Stimulated activated CD4-positive, alpha-beta T cell treated with anti-CD3 and anti-CD28 coated beads, Interleukin-15, amount 100 ng/mL, for 24 hours (primary cell): ENCODE measurements at regions not wholly inside any gene's neighbourhood (a gene's known extent, or its start where the extent isn't known, plus 50 kb on each side); places are given as distances from the start of the nearest gene placed in this dataset.

Source experiments
- DNase-seq: peaks from one replicate; pipeline ENCODE4 v3.0.0-alpha.2; 2020

DNA sequence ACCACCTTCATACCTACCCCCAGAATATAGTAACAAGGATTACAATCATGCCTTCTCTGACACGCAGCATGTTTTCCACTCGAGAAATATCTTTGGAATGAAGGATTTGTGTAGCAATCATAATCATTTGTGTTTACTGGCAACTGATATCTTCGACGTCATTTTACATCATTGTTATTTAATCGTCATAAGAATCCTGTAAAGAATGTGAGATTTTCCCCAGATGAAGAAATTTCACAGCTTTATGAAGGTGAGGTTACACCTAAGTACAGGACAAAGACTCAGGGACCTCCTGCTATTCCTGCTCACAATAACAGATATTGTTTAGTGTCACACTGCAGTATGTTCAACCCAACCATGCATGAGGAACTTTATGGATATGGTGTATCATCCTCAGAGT is 198.2 kb upstream of the LDB2 start:
- DNase-seq = no peak

DNA sequence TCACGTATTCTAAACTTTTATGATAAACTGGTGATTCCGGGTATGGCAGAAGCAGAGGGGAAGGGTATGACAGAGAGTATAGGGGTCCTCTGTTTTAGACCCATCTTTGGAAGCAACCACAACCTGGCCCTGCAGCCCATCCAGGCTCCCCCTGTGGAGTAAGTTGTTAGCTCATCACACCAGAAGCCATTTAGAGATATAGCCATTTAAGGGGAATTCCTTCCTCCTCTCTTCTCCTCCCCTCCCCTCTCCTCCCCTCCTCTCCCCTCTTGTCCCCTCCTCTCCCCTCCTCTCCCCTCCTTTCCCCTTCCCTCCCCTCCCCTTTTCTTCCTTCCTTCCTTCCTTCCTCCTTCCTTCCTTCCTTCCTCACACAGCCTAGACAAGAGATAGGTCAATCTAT is 197.3 kb upstream of the LDB2 start:
- DNase-seq = no peak

DNA sequence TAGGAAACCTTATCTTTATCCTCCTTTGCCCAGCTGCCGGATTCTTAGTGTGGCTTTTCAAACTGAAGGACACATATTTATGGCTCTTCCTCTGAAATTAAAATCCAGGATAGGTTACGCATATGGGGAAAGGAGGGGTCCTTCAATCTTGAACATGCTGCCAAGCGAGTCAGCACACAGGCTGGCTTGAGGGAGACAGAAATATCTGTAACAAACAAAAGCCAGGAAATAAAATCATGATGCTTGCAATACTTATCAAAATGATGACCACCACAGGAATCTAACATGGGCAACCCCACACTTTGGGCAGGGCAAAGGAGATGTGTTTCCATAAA is 196.4 kb upstream of the LDB2 start:
- no peak for DNase-seq

DNA sequence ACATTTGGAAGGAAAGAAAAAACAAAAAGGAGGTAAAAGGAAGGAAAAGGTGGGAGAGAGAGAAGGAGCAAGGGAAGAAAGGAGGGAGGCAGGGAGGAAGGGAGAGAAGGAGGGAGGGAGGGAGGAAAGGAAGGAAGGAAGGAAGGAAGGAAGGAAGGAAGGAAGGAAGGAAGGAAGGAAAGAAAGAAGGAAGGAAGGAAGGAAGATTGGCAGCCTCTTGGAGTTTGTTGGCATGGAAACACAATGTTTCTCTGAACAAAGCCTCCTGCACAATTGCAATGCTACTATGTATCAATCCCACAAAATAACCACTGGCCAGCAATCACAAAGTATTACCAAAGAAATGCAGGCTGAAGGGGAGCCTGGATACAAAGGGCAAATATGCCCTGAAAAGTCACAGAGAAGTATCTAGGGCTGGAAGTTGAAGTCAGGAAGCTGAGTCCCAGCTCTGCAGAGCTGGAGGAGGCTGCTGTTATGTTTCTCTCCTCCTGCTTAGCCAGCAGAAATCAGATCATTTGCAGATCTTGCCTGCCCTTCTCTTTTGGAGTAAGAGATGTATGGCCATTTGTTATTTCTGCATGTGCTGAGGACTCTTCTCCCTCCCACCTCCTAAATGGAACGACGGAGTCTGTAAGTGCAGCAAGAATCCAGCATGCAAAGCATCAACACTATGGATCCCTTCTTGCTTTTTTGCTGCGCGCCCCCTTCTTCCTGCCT is 195.9 kb upstream of the LDB2 start:
- no peak for DNase-seq

DNA sequence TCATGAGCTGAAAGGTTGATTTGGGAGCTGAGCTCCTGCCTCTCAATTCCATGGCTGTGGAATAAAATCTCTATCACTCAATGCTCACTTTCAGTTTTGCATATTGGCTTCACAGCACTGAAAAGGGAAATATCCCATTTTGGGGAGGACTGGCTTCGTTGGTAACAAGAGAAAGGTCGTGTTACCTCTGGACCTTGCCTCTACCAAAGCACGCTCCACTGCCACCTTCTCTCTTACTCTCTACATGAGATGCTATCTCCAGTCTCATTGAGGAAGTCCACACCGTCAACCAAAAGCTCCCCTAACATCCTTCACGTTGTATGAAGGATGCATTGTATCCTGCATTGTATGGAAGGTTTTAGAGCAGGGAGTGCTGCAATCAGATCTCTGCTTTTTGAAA is 195.0 kb upstream of the LDB2 start:
- DNase-seq = no peak

DNA sequence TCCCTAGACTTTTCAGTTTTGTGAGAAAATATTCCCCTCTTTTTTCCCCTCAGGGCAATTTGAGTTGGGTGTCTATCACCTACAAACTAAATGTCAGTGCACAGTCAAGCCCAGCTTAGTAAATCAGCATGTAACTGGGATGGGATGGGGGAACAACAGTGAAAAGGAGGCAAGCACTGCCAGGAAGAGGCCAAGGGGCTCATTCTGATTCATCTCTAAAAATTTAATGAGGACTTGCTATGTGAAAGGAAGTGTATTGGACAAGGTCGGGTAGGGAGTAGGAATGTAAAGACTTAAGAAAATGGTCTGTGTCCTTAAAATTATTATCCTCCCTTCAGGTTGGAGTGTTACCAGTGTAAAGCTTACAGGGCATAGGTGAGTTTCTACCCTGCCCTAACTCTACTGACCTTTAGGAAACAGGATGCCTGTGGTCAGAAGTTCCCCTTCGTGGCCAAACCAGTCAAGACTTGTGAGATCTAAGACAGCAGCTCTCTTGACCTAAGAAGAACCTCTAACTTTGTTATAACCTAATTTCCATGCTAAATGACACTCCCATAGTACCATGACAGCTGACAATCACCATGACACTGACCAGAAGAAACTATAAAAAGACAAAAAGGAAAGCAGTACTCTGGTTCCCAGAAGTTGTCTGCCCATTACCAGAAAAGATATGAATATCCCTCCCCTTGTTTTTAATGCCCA is 194.4 kb upstream of the LDB2 start:
- DNase-seq = no peak

DNA sequence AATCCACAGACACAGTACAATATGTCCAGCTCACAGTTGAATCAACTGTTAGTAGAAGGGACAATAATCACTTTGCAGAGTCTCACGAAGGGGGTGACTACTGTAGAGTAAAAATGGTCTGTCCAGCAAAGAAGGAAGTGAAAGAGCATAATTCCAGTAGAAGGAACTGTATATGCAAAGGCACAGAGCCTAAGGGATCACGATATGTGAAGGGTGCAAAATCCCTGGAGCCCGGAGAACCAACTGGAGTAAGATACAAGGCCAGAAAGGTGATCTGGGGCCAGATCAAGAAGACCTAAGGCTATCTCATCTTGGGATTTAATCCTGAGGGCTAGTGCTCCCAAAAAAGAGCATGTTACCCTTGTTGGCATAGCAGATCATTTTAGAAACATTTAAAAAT is 192.7 kb upstream of the LDB2 start:
- DNase-seq = no peak

DNA sequence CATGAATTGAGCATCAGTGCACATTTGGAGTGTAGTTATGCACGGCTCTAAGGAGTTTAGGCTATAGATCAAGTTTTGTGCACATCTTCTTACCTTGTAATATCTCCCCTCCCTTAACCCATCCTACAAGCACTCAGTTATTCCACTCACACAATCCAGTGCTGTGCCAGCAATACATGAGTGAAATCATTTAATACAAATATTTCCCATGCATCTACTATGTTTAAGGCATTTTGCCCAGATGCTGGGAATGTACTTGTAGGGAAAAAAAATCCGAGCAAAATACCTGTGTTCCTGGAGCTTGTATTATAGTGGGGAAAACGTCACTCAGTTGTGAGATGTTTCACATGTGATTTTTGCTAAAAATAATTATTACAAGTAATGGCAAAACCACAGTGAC is 191.6 kb upstream of the LDB2 start:
- no peak for DNase-seq

DNA sequence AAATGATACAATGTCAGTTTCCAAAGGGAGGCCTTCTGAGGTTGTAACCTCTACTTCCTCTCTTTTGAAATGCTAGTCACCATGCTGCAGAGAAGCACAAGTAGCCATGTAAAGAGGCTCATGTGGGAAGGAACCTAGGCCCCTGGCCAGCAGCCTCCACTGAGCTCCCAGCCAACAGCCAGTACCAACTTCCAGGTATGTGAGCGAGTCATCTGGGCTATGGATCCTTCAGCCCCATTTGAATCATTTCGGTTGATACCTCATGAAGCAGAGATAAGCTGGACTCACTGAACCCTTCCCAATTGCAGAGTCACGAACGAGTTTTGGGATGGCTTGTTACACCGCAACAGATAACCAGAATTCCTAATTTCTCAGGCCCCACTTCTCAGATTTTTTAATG is 187.0 kb upstream of the LDB2 start:
- DNase-seq = no peak

DNA sequence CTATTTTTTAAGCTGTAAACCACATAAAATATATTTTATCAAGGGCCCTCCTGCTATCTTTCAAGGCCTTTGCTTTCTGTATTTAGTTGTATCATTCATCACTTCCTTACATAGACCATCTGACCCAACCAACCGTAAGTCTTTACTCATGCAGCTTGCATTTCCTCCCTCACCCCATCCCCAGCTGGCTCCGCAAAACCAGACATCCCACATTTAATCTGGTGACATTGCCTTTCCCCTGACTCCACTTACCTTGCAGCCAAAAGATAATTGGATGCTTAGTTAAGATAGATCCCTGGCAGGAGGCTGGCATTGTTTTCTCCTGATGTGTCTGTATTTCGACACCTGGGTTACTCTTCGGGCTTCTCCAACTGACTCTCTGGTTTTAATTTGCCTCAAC is 183.7 kb upstream of the LDB2 start:
- DNase-seq = no peak

DNA sequence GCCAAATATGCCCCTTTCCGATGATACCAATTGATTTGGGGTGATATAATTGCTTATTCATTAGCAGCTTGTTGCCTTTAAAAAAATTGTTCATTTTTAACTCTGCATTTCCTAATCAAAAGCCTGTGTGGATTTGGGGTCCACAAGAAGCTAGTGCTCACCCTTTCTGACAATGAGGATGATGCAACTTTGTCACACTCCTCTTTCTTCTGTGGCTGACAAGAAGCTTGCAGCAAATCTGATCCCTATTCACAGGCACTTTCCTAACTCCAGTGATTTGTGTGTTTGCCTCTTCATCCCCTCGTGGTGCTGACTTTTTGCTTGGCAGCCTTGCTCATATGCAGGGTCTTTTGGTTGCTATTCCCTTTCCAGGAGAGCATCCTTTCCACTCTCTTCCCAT is 182.7 kb upstream of the LDB2 start:
- no peak for DNase-seq

DNA sequence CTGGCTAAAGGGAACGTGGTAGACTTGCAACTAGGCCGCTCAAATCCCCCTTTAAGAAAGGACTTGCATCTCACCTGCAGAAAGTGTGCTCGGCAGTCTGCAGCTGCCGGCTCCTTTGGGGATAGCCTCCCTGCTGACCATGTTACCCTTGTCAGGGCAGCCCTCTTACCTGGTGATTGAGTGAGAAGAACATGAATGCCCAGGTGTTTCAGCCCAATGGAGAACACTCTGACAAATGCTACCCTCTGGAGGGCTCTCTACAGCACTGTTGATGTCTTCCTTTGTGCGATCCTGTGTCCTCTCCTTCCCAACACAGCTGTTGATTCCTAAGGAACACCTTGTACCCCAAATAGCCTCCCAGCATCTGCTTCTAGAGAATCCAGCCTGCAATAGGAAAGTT is 178.7 kb upstream of the LDB2 start:
- no peak for DNase-seq

DNA sequence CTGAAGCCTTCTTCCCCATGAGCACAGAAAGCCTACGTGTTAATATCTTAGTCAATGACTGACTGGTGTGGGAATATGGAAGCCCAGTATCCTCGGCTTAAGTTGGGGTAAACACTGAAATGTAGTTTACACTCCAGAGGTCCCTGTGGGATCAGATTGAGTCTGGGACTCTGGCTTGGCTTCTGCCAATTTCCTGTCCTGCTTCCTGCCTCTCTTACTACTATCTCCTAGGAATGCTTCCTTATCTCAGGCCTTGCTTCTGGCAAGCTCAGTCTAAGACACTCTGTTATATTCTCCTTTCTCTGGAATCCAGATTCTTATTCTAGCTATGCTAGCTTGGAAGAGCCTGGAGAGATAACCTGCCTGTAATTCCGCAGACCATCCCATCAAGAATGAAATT is 174.0 kb upstream of the LDB2 start:
- DNase-seq = no peak

DNA sequence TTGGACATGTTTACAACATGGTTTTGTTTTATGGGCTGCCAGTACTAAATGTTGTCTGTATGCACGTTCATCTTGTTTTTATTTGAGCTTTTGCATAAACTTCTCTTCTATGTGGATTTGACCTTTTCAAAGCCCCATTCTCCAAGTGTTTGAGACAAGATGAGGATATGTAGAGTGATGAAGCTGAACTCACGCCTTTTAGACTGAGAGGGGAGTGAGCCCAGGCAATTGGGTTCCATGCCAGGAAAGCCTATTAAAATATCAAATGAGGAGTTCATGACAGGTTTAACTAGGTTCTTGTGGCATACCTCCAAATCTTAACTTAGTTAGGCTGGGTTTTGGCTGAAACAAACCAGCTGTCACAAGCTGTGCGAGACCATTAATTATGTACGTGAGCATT is 170.4 kb upstream of the LDB2 start:
- no peak for DNase-seq

DNA sequence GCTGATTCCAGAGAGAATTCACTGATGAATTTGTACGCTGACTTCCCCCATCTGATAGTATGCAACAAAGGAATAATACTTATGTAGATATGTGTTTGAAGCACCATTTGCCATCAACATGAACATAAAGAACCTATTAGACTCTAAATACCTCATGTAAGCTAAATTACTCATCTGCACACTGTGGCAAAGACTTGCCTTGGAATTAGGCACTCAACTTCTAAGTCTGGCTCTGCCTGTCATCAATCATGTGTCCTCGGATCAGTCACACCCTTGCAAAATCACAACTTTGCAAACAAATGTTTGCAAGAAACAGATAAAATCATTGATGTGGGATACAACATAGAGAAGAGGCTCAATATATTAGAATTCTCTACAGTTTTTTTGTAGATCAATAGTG is 169.9 kb upstream of the LDB2 start:
- DNase-seq = no peak

DNA sequence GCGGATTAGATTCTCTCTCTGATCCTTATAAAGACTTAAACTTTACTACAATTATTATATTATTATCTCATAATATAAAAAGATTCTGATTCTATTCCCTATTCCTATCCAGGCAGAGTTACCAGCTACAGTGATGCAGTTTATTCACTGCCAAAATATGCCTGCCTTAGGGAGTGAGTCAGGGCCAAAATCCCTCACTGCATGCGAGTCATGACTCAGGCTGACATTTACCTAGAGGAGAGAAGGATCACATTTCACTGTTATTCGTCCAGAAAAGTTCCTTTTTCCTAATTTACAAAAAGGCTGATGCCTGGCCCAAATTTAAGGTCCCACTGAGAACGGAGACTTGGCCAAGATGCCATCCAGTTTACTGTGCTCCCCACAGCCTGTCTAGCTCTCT is 168.5 kb upstream of the LDB2 start:
- DNase-seq = no peak

DNA sequence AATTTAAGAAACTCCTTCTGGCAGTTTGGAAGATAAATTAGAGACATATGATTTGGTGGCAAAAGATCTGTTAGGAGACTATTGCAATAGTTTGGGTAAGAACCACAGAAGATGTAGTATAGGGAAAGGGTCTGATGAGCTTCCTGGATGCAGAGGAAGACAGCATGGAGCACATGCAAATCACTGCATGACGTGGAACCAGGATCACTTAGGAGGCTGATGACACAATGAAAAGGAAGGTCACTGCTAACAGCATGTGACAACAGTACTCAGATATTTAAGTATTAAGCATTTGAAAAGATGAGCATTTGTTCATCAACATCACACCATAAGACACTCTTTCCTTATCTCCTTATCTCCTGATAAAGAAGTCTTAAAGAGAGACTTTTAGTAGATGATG is 167.8 kb upstream of the LDB2 start:
- no peak for DNase-seq

DNA sequence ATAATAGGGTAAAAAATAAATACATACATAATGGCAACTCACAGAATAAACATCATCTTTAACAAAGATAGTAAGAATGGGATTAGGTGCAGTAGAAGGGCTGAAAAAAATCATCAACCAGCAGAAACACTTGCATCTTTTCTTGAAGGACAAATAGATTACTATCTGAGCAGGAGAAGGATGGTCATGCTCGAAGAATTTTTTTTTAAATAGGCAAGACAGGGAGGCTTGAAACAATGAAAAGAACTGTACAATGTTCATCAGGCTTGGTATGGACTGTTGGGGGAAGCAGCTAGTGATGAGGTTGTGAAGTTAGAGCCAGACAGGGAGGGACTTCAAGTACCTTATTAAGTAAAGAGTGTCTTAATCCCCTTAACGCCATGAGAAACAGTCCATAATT is 167.4 kb upstream of the LDB2 start:
- no peak for DNase-seq

DNA sequence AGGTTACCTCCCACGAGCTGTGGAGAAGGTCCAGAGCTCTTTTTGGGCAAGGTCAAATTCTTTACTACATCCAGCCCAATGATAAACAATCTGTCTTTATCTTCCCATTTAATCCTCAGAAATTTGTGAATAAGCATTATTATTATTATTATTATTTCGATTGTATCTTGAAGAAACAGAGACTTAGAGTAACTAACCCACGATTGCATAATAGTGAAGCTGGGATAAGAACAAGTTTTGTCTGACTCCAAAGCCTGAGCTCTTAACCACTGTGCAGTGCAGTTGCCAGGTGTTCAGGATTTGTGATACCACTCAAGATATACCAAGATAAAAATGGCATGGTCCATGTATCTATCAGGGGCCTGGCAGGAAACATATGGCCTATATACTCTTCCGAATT is 166.5 kb upstream of the LDB2 start:
- DNase-seq = no peak

DNA sequence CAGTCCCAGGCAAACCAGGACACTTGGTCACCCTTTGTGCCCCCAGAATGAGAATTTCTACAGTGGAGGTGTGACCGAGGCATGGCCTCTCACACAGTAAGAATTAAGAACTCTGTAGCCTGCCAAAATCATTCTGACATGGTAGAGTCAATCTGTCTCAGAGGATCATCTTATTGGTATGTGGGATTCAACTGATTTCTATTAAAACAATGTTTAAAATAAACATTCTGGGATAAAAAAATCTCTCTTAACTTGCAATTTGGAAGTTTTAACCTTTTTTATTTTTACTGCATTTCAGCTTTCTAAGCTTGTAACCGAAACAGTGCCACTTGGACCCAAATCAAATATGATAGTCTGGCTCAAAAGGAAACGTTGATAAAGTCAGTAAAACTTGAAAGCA is 165.4 kb upstream of the LDB2 start:
- no peak for DNase-seq

DNA sequence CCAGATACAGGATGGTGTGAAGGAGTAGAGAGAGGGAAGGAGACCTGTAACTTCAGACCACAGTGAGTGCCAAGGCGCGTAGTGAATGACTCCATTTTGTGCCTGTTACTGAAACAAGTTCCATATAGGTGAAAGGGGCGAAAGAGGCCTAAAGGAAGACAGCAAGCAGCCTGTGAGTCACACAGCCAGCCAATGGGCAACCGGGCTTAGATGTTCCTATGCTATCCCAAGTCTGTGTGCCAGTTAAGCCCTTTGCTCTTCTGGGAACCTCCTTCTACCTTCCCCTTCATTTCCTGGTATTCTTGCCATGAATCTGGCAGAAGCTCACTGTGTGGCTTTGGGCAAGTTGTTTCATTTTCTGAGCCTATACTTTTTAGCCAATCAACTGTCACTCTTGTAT is 161.8 kb upstream of the LDB2 start:
- DNase-seq = no peak

DNA sequence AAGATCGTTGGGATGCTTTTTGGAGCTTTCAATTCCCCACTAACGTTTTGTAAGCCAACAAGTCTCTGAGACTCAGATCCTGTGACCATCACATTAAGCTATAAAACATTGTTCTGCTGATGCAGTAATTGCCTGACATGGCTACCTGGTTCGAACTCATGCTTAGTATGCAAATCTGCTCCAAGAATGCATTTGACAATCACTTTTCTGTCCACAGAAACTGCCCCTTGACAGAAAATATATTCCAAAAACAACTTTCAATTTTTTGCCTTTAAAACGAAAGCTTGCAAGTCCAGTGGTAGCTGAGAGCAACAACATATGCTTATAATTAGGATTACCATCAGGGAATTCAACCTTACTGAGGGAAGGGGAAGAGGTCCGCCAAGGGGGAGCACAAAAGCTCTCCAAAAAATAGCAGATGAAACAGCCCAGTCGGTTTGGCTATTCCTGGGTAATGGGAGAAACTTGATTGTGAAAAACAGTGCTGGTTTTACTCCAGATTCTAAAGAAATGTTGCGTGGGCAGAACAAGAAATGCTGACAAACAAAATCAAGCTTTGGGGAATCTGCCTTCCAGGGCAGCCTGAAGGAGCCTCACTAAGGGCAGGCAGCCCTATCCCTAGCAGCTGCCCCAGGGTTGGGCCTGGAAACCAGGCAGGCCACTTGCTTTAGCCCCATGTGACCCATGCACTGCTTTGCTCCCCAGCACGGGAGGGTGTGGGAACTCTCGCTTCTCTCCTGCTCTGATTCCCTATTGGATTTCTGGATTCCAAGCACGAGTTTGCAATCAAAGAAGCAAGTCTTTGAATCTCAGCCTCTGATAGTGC is 160.7 kb upstream of the LDB2 start:
- no peak for DNase-seq

DNA sequence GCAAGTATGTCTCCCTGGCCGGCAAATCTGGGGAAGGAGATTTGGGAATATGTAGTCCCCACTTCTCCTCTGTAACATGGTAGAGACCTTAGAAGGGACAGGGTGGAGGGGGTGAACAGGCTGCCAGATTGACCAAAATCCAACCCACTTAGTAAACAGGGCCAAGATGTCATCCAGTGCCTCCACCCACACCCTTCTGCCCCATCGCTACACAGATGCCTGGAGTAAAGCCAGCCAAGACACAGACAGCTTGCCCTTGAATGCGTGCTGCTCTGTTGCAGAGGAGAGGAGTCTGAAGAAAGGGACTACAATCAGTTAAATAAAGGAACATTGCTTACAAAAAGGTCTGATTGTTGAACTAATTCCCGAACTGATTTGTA is 160.1 kb upstream of the LDB2 start:
- DNase-seq = no peak

DNA sequence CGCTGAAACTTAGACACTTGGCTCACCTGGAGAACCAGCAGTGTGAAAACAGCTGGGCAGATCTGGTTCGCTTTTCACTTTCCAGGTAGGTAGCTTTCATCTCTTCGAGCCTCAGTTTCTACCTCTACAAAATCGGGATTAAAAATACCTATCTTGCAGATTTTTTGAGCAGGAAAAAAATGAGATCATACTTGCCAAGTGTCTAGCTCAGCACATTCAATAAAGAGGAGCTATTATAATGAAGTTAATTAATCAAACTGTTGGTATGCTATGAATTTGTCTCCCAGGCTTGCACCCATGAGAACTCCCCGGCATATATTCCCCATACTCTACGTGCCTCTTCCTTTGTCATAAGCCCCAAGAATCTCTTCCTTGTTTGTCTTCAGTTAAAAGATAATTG is 158.6 kb upstream of the LDB2 start:
- DNase-seq = no peak

DNA sequence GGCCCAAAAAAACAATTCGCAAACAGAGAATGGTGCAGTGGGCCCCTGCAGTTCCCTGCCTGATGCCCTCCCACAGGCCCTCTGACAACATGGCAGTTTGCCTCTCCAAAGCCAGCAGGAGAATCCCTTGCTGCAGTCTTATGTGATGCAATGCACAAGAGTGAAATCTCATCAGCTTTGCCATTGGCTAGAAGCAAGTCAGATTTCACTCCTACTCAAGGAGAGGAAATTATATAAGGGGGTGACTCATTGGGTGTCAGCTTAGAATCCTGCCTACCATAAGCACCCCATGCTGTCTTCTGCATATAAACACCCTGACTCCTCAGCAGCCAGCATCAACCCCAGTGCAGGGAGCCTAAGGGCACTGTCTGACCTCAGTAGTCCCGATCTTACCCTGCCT is 157.3 kb upstream of the LDB2 start:
- DNase-seq = no peak
